ENCODE measurements at regions not wholly inside any gene's neighbourhood (a gene's known extent, or its start where the extent isn't known, plus 50 kb on each side); places are given as distances from the start of the nearest gene placed in this dataset.

DNA sequence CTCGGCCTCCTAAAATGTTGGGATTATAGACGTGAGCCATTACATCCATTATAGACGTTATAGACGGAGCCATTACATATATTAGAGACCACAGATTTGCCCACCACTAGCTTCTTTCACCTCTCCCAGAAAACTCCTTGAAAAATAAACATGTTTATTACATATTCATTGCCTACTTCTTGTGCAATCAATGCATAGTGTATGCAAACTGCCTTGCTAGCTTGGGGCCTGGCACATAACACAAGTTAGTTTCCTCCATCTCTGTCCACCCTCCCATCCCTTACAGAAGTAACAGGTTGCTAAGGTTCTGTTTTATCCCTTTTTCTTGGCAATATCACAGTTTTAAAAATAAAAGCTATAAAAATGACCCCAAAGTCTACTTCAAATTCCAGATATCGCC is 66.4 kb upstream of the KRR1 start:
- ATAC-seq, result no peak
- no peak overlapping the region for H2AFZ ChIP-seq (ENCODE audit: low read depth, low read length)
- BruUV-seq (replicated peaks), result no TSS peak
- intact Hi-C loops (cut with micrococcal nuclease), result loop anchor here (1.0 kb wide), 1 partner anchor 453 kb away; the partner anchor contains the start of gene PHLDA1
- H3K4me2 ChIP-seq (ENCODE audit: insufficient read depth, low read length), result no peak overlapping the region
- H3K9ac ChIP-seq (ENCODE audit: insufficient read depth in 1 of 2, low read depth in 2 of 2, low read length in 2 of 2), result no peak overlapping the region
- no peak for DNase-seq (ENCODE audit: extremely low read depth in 1 of 4, low spot score in 3 of 4)
- ChIA-PET CTCF (ENCODE audit: low intra/inter-chr PET ratio) (interaction anchor here (0.6 kb wide), 1 partner anchor 1751 kb away, joined by 3 read pairs; no protein-coding TSS in a partner anchor), POLR2A (no interaction called here)
- no peaks in the 10 kb centered on the region for H3K79me2 ChIP-seq (ENCODE audit: control insufficient read depth, insufficient read depth, low read length)
- TF ChIP-seq CEBPG (CRISPR knock-in tag; IDR thresholded peaks at IDR 0.05) (no peak), CEBPG (tag; conservative IDR thresholded peaks at IDR 0.05 in 1 of 2, IDR thresholded peaks at IDR 0.05 in 1 of 2) (0 out of 4 replicates have a peak, but pooled peaks of 1 of the 2 experiments have one; percentile 9), ZBTB5 (IDR thresholded peaks at IDR 0.05) (no peak), ZNF140 (CRISPR knock-in tag; IDR thresholded peaks at IDR 0.05) (no peak), NFATC3 (IDR thresholded peaks at IDR 0.05) (no peak)
- H3K4me3 ChIP-seq, result no peak overlapping the region
- H3K36me3 ChIP-seq (ENCODE audit: control insufficient read depth, insufficient read depth, low read length), result no peaks in the 10 kb centered on the region
- H4K20me1 ChIP-seq (replicated peaks; ENCODE audit: control insufficient read depth, insufficient read depth, low read length), result no peaks in the 10 kb centered on the region
- H3K9me1 ChIP-seq (ENCODE audit: control insufficient read depth, insufficient read depth, low read length), result no peaks in the 10 kb centered on the region
- no peaks in the 10 kb centered on the region for H3K4me1 ChIP-seq (replicated peaks in 1 of 2; ENCODE audit: control insufficient read depth in 2 of 2, insufficient read depth in 2 of 2, low read length in 2 of 2)
- 5% methylated on average over 5 of the region's 5 CpGs for WGBS (ENCODE audit: insufficient coverage, low coverage, missing lambda C conversion rate)
- in situ Hi-C loops (cut with MboI), result no loop called here
- no peaks in the 10 kb centered on the region for H3K9me3 ChIP-seq (replicated peaks; ENCODE audit: control insufficient read depth, insufficient read depth, low read depth, low read length)
- H3K27ac ChIP-seq (ENCODE audit: extremely low read depth, low read depth, low read length), result no peak overlapping the region
- FAIRE-seq, result no peak
- no peaks in the 10 kb centered on the region; a peak in 1 of 5 replicates for H3K27me3 ChIP-seq (ENCODE audit: control insufficient read depth in 2 of 2, insufficient read depth in 2 of 2, low read length in 2 of 2)
